ENCODE measurements at regions not wholly inside any gene's neighbourhood (a gene's known extent, or its start where the extent isn't known, plus 50 kb on each side); places are given as distances from the start of the nearest gene placed in this dataset.

- in situ Hi-C loops (cut with MboI; ENCODE audit: low sequenced_read_pairs) (no loop called here), intact Hi-C loops (cut with micrococcal nuclease) (no loop called here), dilution Hi-C loops (cut with HindIII; ENCODE audit: low sequenced_read_pairs, unreplicated experiment) (no loop called here)
- DNase-seq, result no peak
- peaks cover 40 to 62% of the 10 kb centered on the region in 2 experiments for H3K79me1 ChIP-seq (ENCODE audit: low read depth in 1 of 2, low read length in 2 of 2)
- H2AK9ac ChIP-seq (replicated peaks; ENCODE audit: low read depth, low read length, poor library complexity), result no peak overlapping the region
- ChIA-PET CTCF (no interaction called here), POLR2A (ENCODE audit: unreplicated experiment) (no interaction called here)
- WGBS, 2 experiments (ENCODE audit: extremely low coverage in 2 of 2, insufficient read length in 1 of 2), result no CpG with 5 or more reads among the region's 4 CpGs
- no peak for TF ChIP-seq BHLHE40 (IDR thresholded peaks at IDR 0.05; ENCODE audit: low read depth, low read length)
- TF ChIP-seq RCOR1 (IDR thresholded peaks at IDR 0.05; ENCODE audit: insufficient replicate concordance, low read length), result no peak
- TF ChIP-seq CEBPB (IDR thresholded peaks at IDR 0.05; ENCODE audit: low read depth, low read length), result no peak
- TF ChIP-seq MXI1 (IDR thresholded peaks at IDR 0.05; ENCODE audit: borderline replicate concordance, low read depth, low read length), result no peak
- no peak for TF ChIP-seq ELK1 (IDR thresholded peaks at IDR 0.05; ENCODE audit: borderline replicate concordance, low read depth, low read length)
- no peak for TF ChIP-seq RAD21 (IDR thresholded peaks at IDR 0.05; ENCODE audit: low read length)
- no peak for TF ChIP-seq MAZ (IDR thresholded peaks at IDR 0.05; ENCODE audit: borderline replicate concordance, low read depth, low read length)
- no peak for TF ChIP-seq CTCF (conservative IDR thresholded peaks at IDR 0.05; ENCODE audit: low read depth, low read length)
- no peak for TF ChIP-seq SMC3 (IDR thresholded peaks at IDR 0.05; ENCODE audit: low read depth, low read length)
- no peak for TF ChIP-seq RFX5 (IDR thresholded peaks at IDR 0.05; ENCODE audit: low read depth, low read length)
- no peak for TF ChIP-seq NFE2L2 (IDR thresholded peaks at IDR 0.05; ENCODE audit: low read depth, low read length)
- TF ChIP-seq USF2 (IDR thresholded peaks at IDR 0.05; ENCODE audit: low read depth, low read length), result no peak
- no peak overlapping the region for H2BK120ac ChIP-seq (ENCODE audit: low read depth, low read length)
- H2BK20ac ChIP-seq (ENCODE audit: low read depth, low read length), result no peak overlapping the region
- H3K4me3 ChIP-seq (ENCODE audit: insufficient read depth, low read depth, low read length), result no peak overlapping the region
- no peak overlapping the region for H4K8ac ChIP-seq (ENCODE audit: low read depth in 2 of 2, low read length in 2 of 2)
- no TSS peak for BruUV-seq (replicated peaks)
- peaks cover 22% of the 10 kb centered on the region; the same call in 1 of the 2 replicates for H4K20me1 ChIP-seq (ENCODE audit: insufficient read depth, low read length)
- H4K91ac ChIP-seq (ENCODE audit: insufficient read depth, low read depth, low read length), result no peak overlapping the region
- H3K23ac ChIP-seq (ENCODE audit: low read depth, low read length), result no peak overlapping the region
- H3K4me1 ChIP-seq (ENCODE audit: control insufficient read depth, insufficient read depth, low read length), result peaks cover 3% of the 10 kb centered on the region
- H3K56ac ChIP-seq (ENCODE audit: extremely low read depth, insufficient read depth, low read length), result no peak overlapping the region
- no peak overlapping the region for H4K5ac ChIP-seq (ENCODE audit: low read depth, low read length)
- no peak for ATAC-seq (ENCODE audit: low read depth)
- H3K36me3 ChIP-seq (ENCODE audit: control insufficient read depth, insufficient read depth, low read length), result no peaks in the 10 kb centered on the region
- H2BK5ac ChIP-seq (ENCODE audit: low read depth, low read length, poor library complexity, severe bottlenecking), result no peak overlapping the region
- H3K9ac ChIP-seq (ENCODE audit: low read depth, low read length), result no peak overlapping the region
- H3K27ac ChIP-seq (ENCODE audit: insufficient read depth, low read length), result no peak overlapping the region
- no peaks in the 10 kb centered on the region for H3K27me3 ChIP-seq (ENCODE audit: control insufficient read depth, insufficient read depth, low read length)
- H3K4me2 ChIP-seq (ENCODE audit: low read depth, low read length), result no peak overlapping the region
- no peak overlapping the region for H3K4ac ChIP-seq (ENCODE audit: low read depth, low read length)
- no peaks in the 10 kb centered on the region for H3K9me3 ChIP-seq (ENCODE audit: control insufficient read depth, insufficient read depth, low read length)
- H3K9me1 ChIP-seq (ENCODE audit: insufficient read depth, low read length), result peaks cover 12% of the 10 kb centered on the region; the same call in 1 of the 2 replicates
- H2AK5ac ChIP-seq (ENCODE audit: low read depth, low read length), result no peak overlapping the region
- no peak overlapping the region for H2AFZ ChIP-seq (replicated peaks; ENCODE audit: low read length, poor library complexity)
- no peak overlapping the region for H3K14ac ChIP-seq (replicated peaks; ENCODE audit: low read depth, low read length)
- H3K18ac ChIP-seq (ENCODE audit: low read depth, low read length), result no peak overlapping the region
- H2BK15ac ChIP-seq (ENCODE audit: low read depth, low read length), result no peak overlapping the region
These were observed 59.0 kb upstream of the TULP4 start for GRCh38 chr6:158253248-158253647.
